H1 (cell line): ENCODE measurements at regions not wholly inside any gene's neighbourhood (a gene's known extent, or its start where the extent isn't known, plus 50 kb on each side); places are given as distances from the start of the nearest gene placed in this dataset.

Experiments
- CTCF ChIA-PET: fragments of 300-600 bp; sonication (Branson Sonifier 250); formaldehyde crosslinking; loops from one replicate; lab custom pipeline; 2021; ENCODE audit not compliant: partially characterized antibody; lab: Charles Lee
- POLR2A ChIA-PET: fragments of 300-600 bp; sonication (Branson Sonifier 250); formaldehyde crosslinking; loops from one replicate; lab custom pipeline; 2021; ENCODE audit warnings: inconsistent platforms; ENCODE audit not compliant: partially characterized antibody; lab: Charles Lee
- DNase-seq, 2 experiments: peaks; one replicate each; pipeline versions ENCODE4 v3.0.0 to v3.0.0-alpha.2; 2010 to 2022; ENCODE audit warnings: low spot score in 2 of 2, low read depth in 1 of 2, mixed read lengths in 1 of 2
- FAIRE-seq: peaks from 2 replicates; lab custom pipeline; 2011; peaks lifted over from hg19 to GRCh38; lab: Jason Lieb, UNC
- H2AFZ ChIP-seq: 2 replicates; pipeline ENCODE4 v1.8.1; 2012; ENCODE audit warnings: low read length, inconsistent platforms
- H2AK5ac ChIP-seq: 2 replicates; pipeline ENCODE4 v1.6.1; 2013; ENCODE audit warnings: low read depth, low read length
- H2BK120ac ChIP-seq: replicated peaks from 2 replicates; pipeline ENCODE3; 2013; ENCODE audit warnings: low read depth, low read length, inconsistent platforms
- H2BK12ac ChIP-seq: 2 replicates; pipeline ENCODE4 v1.6.1; 2013; ENCODE audit warnings: low read depth, low read length
- H2BK15ac ChIP-seq: 2 replicates; pipeline ENCODE4 v1.6.1; 2013; ENCODE audit warnings: low read length
- H2BK20ac ChIP-seq: 2 replicates; pipeline ENCODE4 v1.6.1; 2013; ENCODE audit warnings: low read length
- H2BK5ac ChIP-seq: 2 replicates; pipeline ENCODE4 v1.6.1; 2013; ENCODE audit warnings: low read depth, low read length
- H3K14ac ChIP-seq: 2 replicates; pipeline ENCODE4 v1.6.1; 2013; ENCODE audit warnings: inconsistent platforms; ENCODE audit not compliant: insufficient read length
- H3K18ac ChIP-seq: 2 replicates; pipeline ENCODE4 v1.6.1; 2013; ENCODE audit warnings: low read length; ENCODE audit errors: extremely low read depth
- H3K23ac ChIP-seq: 2 replicates; pipeline ENCODE4 v1.6.1; 2013; ENCODE audit warnings: inconsistent platforms; ENCODE audit not compliant: insufficient read length
- H3K23me2 ChIP-seq: 2 replicates; pipeline ENCODE4 v1.6.1; 2013; ENCODE audit warnings: low read depth, low read length
- H3K27ac ChIP-seq: 2 replicates; pipeline ENCODE4 v1.6.1; 2011; ENCODE audit warnings: low read depth, low read length, inconsistent platforms
- H3K27me3 ChIP-seq, 4 experiments: replicated peaks in 1 of 4; 1 replicate in 1 of 4; 2 replicates in 3 of 4; pipeline versions ENCODE4 v1.6.1 to v1.8.1; 2011 to 2013; ENCODE audit warnings: low read length in 3 of 4, mild to moderate bottlenecking in 3 of 4, inconsistent platforms in 2 of 4, mixed read lengths in 2 of 4, moderate library complexity in 1 of 4; ENCODE audit not compliant: control insufficient read depth in 3 of 4, insufficient read depth in 3 of 4; ENCODE audit errors: extremely low read depth in 1 of 4
- H3K36me3 ChIP-seq, 4 experiments: 2 replicates each; pipeline versions ENCODE4 v1.6.1 to v1.8.1; 2011 to 2013; ENCODE audit warnings: mild to moderate bottlenecking in 4 of 4, low read length in 3 of 4, moderate library complexity in 2 of 4, control low read depth in 1 of 4, inconsistent platforms in 1 of 4; ENCODE audit not compliant: insufficient read depth in 4 of 4, control insufficient read depth in 2 of 4
- H3K4ac ChIP-seq: replicated peaks from 2 replicates; pipeline ENCODE3; 2013; ENCODE audit warnings: low read length, low read depth, mixed read lengths, inconsistent platforms; ENCODE audit not compliant: insufficient read length
- H3K4me1 ChIP-seq, 4 experiments: replicated peaks in 1 of 4; 1 replicate in 1 of 4; 2 replicates in 3 of 4; pipeline versions ENCODE4 v1.6.1 to v1.8.1; 2011 to 2013; ENCODE audit warnings: low read length in 3 of 4, inconsistent platforms in 2 of 4, mixed read lengths in 1 of 4; ENCODE audit not compliant: insufficient read depth in 4 of 4, control insufficient read depth in 3 of 4
- H3K4me2 ChIP-seq, 2 experiments: 2 replicates each; pipeline versions ENCODE4 v1.6.1 to v1.8.1; 2011 to 2013; ENCODE audit warnings: low read depth in 2 of 2, low read length in 2 of 2, control low read depth in 1 of 2, inconsistent platforms in 1 of 2, mild to moderate bottlenecking in 1 of 2; ENCODE audit not compliant: insufficient read depth in 1 of 2
- H3K4me3 ChIP-seq, 4 experiments: fragments of 200-600, 300-600 bp in 1 of 4; sonication (generic), shearing (Covaris generic), sonication (Bioruptor Twin) in 1 of 4; 2 replicates each; pipeline versions ENCODE4 v1.5.1 to v1.8.1; 2011 to 2016; ENCODE audit warnings: low read length in 4 of 4, low read depth in 3 of 4, control low read depth in 2 of 4, inconsistent platforms in 2 of 4, mild to moderate bottlenecking in 2 of 4, mixed read lengths in 1 of 4, moderate library complexity in 1 of 4; ENCODE audit not compliant: insufficient read depth in 2 of 4; ENCODE audit errors: extremely low read depth in 1 of 4
- H3K56ac ChIP-seq: replicated peaks from 2 replicates; pipeline ENCODE3; 2013; ENCODE audit warnings: low read depth, mild to moderate bottlenecking, mixed read lengths, low read length, inconsistent platforms; ENCODE audit not compliant: insufficient read length
- H3K79me1 ChIP-seq: 2 replicates; pipeline ENCODE4 v1.6.1; 2013; ENCODE audit warnings: low read depth, low read length, control low read depth
- H3K79me2 ChIP-seq, 2 experiments: 2 replicates each; pipeline versions ENCODE4 v1.6.1 to v1.8.1; 2012 to 2013; ENCODE audit warnings: low read length in 2 of 2, mild to moderate bottlenecking in 2 of 2, inconsistent platforms in 1 of 2; ENCODE audit not compliant: insufficient read depth in 2 of 2, control insufficient read depth in 1 of 2
- H3K9ac ChIP-seq, 4 experiments: replicated peaks in 1 of 4; 1 replicate in 1 of 4; 2 replicates in 3 of 4; pipeline versions ENCODE4 v1.6.1 to v1.8.1; 2011 to 2013; ENCODE audit warnings: low read depth in 3 of 4, low read length in 3 of 4, control low read depth in 2 of 4, mild to moderate bottlenecking in 2 of 4, moderate library complexity in 2 of 4, inconsistent platforms in 1 of 4; ENCODE audit errors: extremely low read depth in 1 of 4
- H3K9me3 ChIP-seq, 2 experiments: 2 replicates each; pipeline versions ENCODE4 v1.6.1 to v1.8.1; 2012 to 2013; ENCODE audit warnings: mild to moderate bottlenecking in 2 of 2, moderate library complexity in 2 of 2, control low read depth in 1 of 2, inconsistent platforms in 1 of 2, low read depth in 1 of 2, low read length in 1 of 2, mixed read lengths in 1 of 2; ENCODE audit not compliant: insufficient read depth in 2 of 2
- H4K20me1 ChIP-seq, 2 experiments: replicated peaks in 1 of 2; 2 replicates each; pipeline versions ENCODE3 to v1.8.1; 2011 to 2013; ENCODE audit warnings: inconsistent platforms in 2 of 2, low read length in 2 of 2, mild to moderate bottlenecking in 1 of 2; ENCODE audit not compliant: insufficient read depth in 2 of 2, control insufficient read depth in 1 of 2
- H4K5ac ChIP-seq: 2 replicates; pipeline ENCODE4 v1.6.1; 2013; ENCODE audit warnings: low read length, low read depth, mixed read lengths, inconsistent platforms; ENCODE audit not compliant: insufficient read length
- H4K8ac ChIP-seq: 2 replicates; pipeline ENCODE4 v1.8.0; 2013; ENCODE audit warnings: mild to moderate bottlenecking, moderate library complexity, low read length, inconsistent platforms; ENCODE audit not compliant: insufficient read depth; ENCODE audit errors: extremely low read depth
- H4K91ac ChIP-seq: replicated peaks from 2 replicates; pipeline ENCODE3; 2013; ENCODE audit warnings: low read length, mixed read lengths, inconsistent platforms; ENCODE audit not compliant: insufficient read length
- CEBPB ChIP-seq: IDR thresholded peaks from 2 replicates; pipeline ENCODE4 v1.6.1; 2012; ENCODE audit warnings: low read depth, low read length
- CHD1 ChIP-seq: IDR thresholded peaks from 2 replicates; pipeline ENCODE4 v1.6.1; 2012; ENCODE audit warnings: low read depth, low read length, improper control_type of control experiment
- CHD2 ChIP-seq: IDR thresholded peaks from 2 replicates; pipeline ENCODE4 v1.6.1; 2012; ENCODE audit warnings: low read length, improper control_type of control experiment
- E2F6 ChIP-seq: IDR thresholded peaks from 2 replicates; pipeline ENCODE4 v1.6.1; 2012; ENCODE audit warnings: inconsistent platforms
- GABPA ChIP-seq: IDR thresholded peaks from 2 replicates; pipeline ENCODE4 v1.6.1; 2011; ENCODE audit warnings: mild to moderate bottlenecking, low read length, moderate library complexity, borderline replicate concordance; ENCODE audit not compliant: insufficient read depth
- GTF2F1 ChIP-seq: IDR thresholded peaks from 2 replicates; pipeline ENCODE4 v1.6.1; 2012; ENCODE audit warnings: low read depth, low read length, improper control_type of control experiment, borderline replicate concordance
- JUND ChIP-seq: IDR thresholded peaks from 2 replicates; pipeline ENCODE4 v1.6.1; 2011; ENCODE audit warnings: mild to moderate bottlenecking, improper control_type of control experiment, low read length
- NRF1 ChIP-seq: IDR thresholded peaks from 2 replicates; pipeline ENCODE4 v1.6.1; 2011; ENCODE audit warnings: mild to moderate bottlenecking, low read depth, low read length, improper control_type of control experiment
- PHF8 ChIP-seq: fragments of 200-600 bp; sonication (generic); conservative IDR thresholded peaks from 2 replicates; pipeline ENCODE4 v1.7.1; 2012; ENCODE audit warnings: low read depth, mild to moderate bottlenecking, inconsistent platforms, low read length, moderate library complexity
- POLR2A ChIP-seq, 2 experiments: IDR thresholded peaks; 1 replicate in 1 of 2; 2 replicates in 1 of 2; pipeline ENCODE4 v1.6.1; 2011; ENCODE audit warnings: low read depth in 2 of 2, low read length in 2 of 2, mild to moderate bottlenecking in 2 of 2; ENCODE audit errors: control extremely low read depth in 1 of 2
- RAD21 ChIP-seq, 2 experiments: IDR thresholded peaks in 1 of 2; conservative IDR thresholded peaks in 1 of 2; 2 replicates each; pipeline ENCODE4 v1.6.1; 2011; ENCODE audit warnings: low read depth in 2 of 2, low read length in 2 of 2, improper control_type of control experiment in 1 of 2, inconsistent platforms in 1 of 2, mild to moderate bottlenecking in 1 of 2, moderate library complexity in 1 of 2
- RFX5 ChIP-seq: IDR thresholded peaks from 2 replicates; pipeline ENCODE4 v1.6.1; 2011; ENCODE audit warnings: low read depth, low read length, improper control_type of control experiment, borderline replicate concordance
- TAF1 ChIP-seq: IDR thresholded peaks from 2 replicates; pipeline ENCODE4 v1.6.1; 2011; ENCODE audit warnings: mild to moderate bottlenecking, low read depth, low read length
- TCF12 ChIP-seq: IDR thresholded peaks from 2 replicates; pipeline ENCODE4 v1.6.1; 2011; ENCODE audit warnings: low read depth, mild to moderate bottlenecking, low read length
- YY1 ChIP-seq: IDR thresholded peaks from 2 replicates; pipeline ENCODE4 v1.6.1; 2011; ENCODE audit warnings: low read depth, mild to moderate bottlenecking, low read length
- ZNF274 ChIP-seq: IDR thresholded peaks from 2 replicates; pipeline ENCODE4 v1.7.0; 2012; ENCODE audit warnings: low read length, borderline replicate concordance; ENCODE audit errors: extremely low read depth
- WGBS, 2 experiments: shearing (Covaris generic) in 1 of 2; methylation state at CpG; one replicate each; pipeline versions ENCODE4 v1.1.6 to v1.1.7; 2013 to 2015; ENCODE audit warnings: low lambda C conversion rate in 2 of 2, mixed read lengths in 2 of 2, inconsistent platforms in 1 of 2, low coverage in 1 of 2, missing lambda C conversion rate in 1 of 2; ENCODE audit not compliant: insufficient replicate concordance in 2 of 2, insufficient coverage in 1 of 2, insufficient read length in 1 of 2; ENCODE audit errors: extremely low coverage in 1 of 2, missing lambda C conversion rate in 1 of 2; 5-methylcytosine and 5-hydroxymethylcytosine counted together

DNA sequence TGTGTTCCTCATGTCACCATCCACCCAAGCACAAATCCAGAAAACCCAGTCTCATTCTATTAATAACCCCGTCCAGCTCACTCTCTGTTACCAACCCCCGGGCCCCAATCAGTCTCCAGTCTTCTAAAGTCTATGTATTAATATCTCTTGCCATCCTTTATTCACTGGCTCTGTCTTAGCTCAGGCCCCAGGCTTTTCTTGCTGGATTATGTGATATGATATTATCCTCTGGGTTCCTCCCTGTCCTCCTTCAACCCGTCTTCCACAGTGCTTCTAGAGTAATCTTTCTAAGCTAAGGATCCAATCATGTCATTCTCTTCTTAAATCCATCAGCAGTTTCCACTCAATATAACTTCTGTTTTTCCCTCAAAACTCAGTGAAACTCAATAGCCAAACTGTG is 240.5 kb upstream of the OSR1 start:
- Histone ChIP-seq H2BK20ac (no peak overlapping the region), H3K23me2 (no peaks in the 10 kb centered on the region), H2AK5ac (no peak overlapping the region), H3K79me1 (no peaks in the 10 kb centered on the region), H3K4ac (no peak overlapping the region), H3K23ac (no peak overlapping the region), H2BK15ac (no peak overlapping the region), H3K18ac (no peak overlapping the region), H3K9ac (no peak overlapping the region), H3K79me2 (no peaks in the 10 kb centered on the region), H2BK12ac (no peak overlapping the region), H3K27ac (no peak overlapping the region), H3K4me2 (no peak overlapping the region), H3K4me3 (no peak overlapping the region), H3K27me3 (no peaks in the 10 kb centered on the region), H3K4me1 (no peaks in the 10 kb centered on the region), H2BK120ac (no peak overlapping the region), H2AFZ (no peak overlapping the region), H4K20me1 (no peaks in the 10 kb centered on the region), H3K14ac (no peak overlapping the region), H4K91ac (no peak overlapping the region), H3K9me3 (no peaks in the 10 kb centered on the region), H4K8ac (no peak overlapping the region), H4K5ac (no peak overlapping the region), H3K56ac (no peak overlapping the region), H2BK5ac (no peak overlapping the region), H3K36me3 (no peaks in the 10 kb centered on the region)
- ChIA-PET POLR2A (no interaction called here), CTCF (interaction anchor here (1.0 to 3.3 kb wide), 5 partner anchors 10 to 246 kb away, joined by 4 to 12 read pairs (median 5); no protein-coding TSS in a partner anchor)
- 92% methylated on average over 3 of the region's 3 CpGs; no CpG with 5 or more reads in 1 of the 2 experiments for WGBS, 2 experiments
- DNase-seq, result no peak
- no peak for FAIRE-seq
- no peak for TF ChIP-seq ZNF274
- TF ChIP-seq RAD21 (IDR thresholded peaks at IDR 0.05 in 1 of 2, conservative IDR thresholded peaks at IDR 0.05 in 1 of 2; ENCODE audit: low read depth in 2 of 2, low read length in 2 of 2), result no peak
- no peak for TF ChIP-seq PHF8
- no peak for TF ChIP-seq CHD1
- TF ChIP-seq E2F6, result no peak
- TF ChIP-seq TAF1, result no peak
- no peak for TF ChIP-seq GABPA
- no peak for TF ChIP-seq RFX5
- no peak for TF ChIP-seq NRF1
- TF ChIP-seq CHD2, result no peak
- TF ChIP-seq POLR2A (IDR thresholded peaks at IDR 0.05; ENCODE audit: control extremely low read depth in 1 of 2, low read depth in 2 of 2, low read length in 2 of 2), result no peak
- no peak for TF ChIP-seq JUND
- no peak for TF ChIP-seq CEBPB
- no peak for TF ChIP-seq YY1
- no peak for TF ChIP-seq TCF12
- TF ChIP-seq GTF2F1, result no peak
